Sigmoid colon (tissue), 6 donors: ENCODE measurements at regions not wholly inside any gene's neighbourhood (a gene's known extent, or its start where the extent isn't known, plus 50 kb on each side); places are given as distances from the start of the nearest gene placed in this dataset.
A peak's percentile ranks its signal among the peaks of the same experiment; 100 is the strongest.

ENCODE experiments used
- DNase-seq: peaks from one replicate; pipeline ENCODE4 v3.0.0-alpha.2; 2019
- H3K27ac ChIP-seq, 4 donors: fragments of 200-600 bp; sonication (generic); one replicate each; pipeline ENCODE4 v1.5.1; 2016 to 2019; ENCODE audit warnings: mild to moderate bottlenecking in 1 of 4
- H3K27me3 ChIP-seq, 3 donors: fragments of 200-600 bp; sonication (generic); one replicate each; pipeline ENCODE4 v1.5.1; 2019; ENCODE audit warnings: mild to moderate bottlenecking in 1 of 3
- H3K36me3 ChIP-seq, 4 donors: fragments of 200-600 bp; sonication (generic); one replicate each; pipeline ENCODE4 v1.5.1; 2016 to 2019
- H3K4me1 ChIP-seq, 4 donors: fragments of 200-600 bp; sonication (generic); one replicate each; pipeline ENCODE4 v1.5.1; 2017 to 2019
- H3K4me3 ChIP-seq, 4 donors: fragments of 200-600 bp; sonication (generic); one replicate each; pipeline ENCODE4 v1.5.1; 2017 to 2019; ENCODE audit warnings: mild to moderate bottlenecking in 2 of 4, moderate library complexity in 1 of 4
- H3K9me3 ChIP-seq, 4 donors: fragments of 200-600 bp in 3 of 4; sonication (generic) in 3 of 4; one replicate each; pipeline versions ENCODE4 v1.5.1 to v1.6.1; 2013 to 2019
- EP300 ChIP-seq, 4 donors: sonication (generic); formaldehyde crosslinking; IDR thresholded peaks; one replicate each; pipeline ENCODE4 v1.6.1; 2017; ENCODE audit warnings: antibody characterized with exemption in 4 of 4
- POLR2A ChIP-seq, 2 donors: fragments of 450-650 bp; IDR thresholded peaks; one replicate each; pipeline ENCODE4 v1.6.1; 2016; ENCODE audit warnings: antibody characterized with exemption in 2 of 2, mild to moderate bottlenecking in 2 of 2, moderate library complexity in 2 of 2
- POLR2AphosphoS5 ChIP-seq, 4 donors: sonication (generic); formaldehyde crosslinking; IDR thresholded peaks; one replicate each; pipeline ENCODE4 v1.6.1; 2017; ENCODE audit warnings: antibody characterized with exemption in 4 of 4
- WGBS, 2 donors: extraction: QIAGEN DNeasy Blood & Tissue Kit; methylation state at CpG; one replicate each; pipeline ENCODE4 v1.1.7; 2013; 5-methylcytosine and 5-hydroxymethylcytosine counted together
- intact Hi-C: fragments of 100-400 bp; cut with DNase I; formaldehyde crosslinking; loops from one replicate; pipeline ENCODE4 v1.15.1; 2023
- TF ChIP-seq, protein P1 (sequence below), 4 experiments: fragments of 450-650 bp in 3 of 4; fragments of 200-600 bp in 1 of 4; IDR thresholded peaks; one replicate each; pipeline ENCODE4 v1.5.1; 2016 to 2019; ENCODE audit warnings: antibody characterized with exemption in 4 of 4, mild to moderate bottlenecking in 3 of 4, moderate library complexity in 2 of 4
- donor health status: healthy with polysubstance abuse.
- donor health status: healthy.

DNA sequence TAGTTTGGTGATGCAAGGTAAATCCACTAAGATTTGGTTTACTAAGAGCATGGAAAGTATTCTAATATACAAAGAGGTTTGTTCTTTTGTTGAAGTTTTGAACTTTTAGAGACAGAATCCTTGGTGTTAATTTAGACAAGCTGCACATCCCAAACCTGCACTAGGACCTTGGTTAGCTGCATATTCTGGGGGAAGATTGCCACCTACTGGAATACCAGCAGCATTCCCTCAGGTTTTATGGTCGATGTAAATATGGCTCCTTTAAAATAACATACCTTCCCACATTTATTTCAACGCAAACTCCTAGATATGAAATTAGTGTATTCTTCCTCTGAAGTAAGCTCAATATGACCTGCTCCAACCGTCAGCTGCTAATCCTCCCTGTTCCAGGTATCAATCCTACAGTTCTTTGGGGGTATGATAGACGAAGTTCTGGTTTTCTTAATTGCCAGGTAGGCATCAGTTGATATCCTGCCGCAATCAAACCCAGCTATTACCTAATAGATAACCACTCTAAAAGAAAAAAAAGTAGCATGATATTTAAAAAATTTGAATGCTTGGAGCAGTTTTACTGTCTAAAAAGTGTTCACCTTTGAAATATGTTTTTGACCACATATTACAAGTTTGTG lies 624.1 kb downstream of the ISL1 start:
- Histone ChIP-seq H3K36me3 (no peaks in the 10 kb centered on the region), H3K9me3 (no peaks in the 10 kb centered on the region), H3K27ac (no peak overlapping the region), H3K4me3 (no peak overlapping the region), H3K27me3 (no peaks in the 10 kb centered on the region), H3K4me1 (no peaks in the 10 kb centered on the region)
- DNase-seq = no peak
- TF ChIP-seq, protein P1, sequence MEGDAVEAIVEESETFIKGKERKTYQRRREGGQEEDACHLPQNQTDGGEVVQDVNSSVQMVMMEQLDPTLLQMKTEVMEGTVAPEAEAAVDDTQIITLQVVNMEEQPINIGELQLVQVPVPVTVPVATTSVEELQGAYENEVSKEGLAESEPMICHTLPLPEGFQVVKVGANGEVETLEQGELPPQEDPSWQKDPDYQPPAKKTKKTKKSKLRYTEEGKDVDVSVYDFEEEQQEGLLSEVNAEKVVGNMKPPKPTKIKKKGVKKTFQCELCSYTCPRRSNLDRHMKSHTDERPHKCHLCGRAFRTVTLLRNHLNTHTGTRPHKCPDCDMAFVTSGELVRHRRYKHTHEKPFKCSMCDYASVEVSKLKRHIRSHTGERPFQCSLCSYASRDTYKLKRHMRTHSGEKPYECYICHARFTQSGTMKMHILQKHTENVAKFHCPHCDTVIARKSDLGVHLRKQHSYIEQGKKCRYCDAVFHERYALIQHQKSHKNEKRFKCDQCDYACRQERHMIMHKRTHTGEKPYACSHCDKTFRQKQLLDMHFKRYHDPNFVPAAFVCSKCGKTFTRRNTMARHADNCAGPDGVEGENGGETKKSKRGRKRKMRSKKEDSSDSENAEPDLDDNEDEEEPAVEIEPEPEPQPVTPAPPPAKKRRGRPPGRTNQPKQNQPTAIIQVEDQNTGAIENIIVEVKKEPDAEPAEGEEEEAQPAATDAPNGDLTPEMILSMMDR (IDR thresholded peaks at IDR 0.05) = peak in 3 of 4 experiments; percentile 27 to 48 (median 36)
- TF ChIP-seq POLR2AphosphoS5 (IDR thresholded peaks at IDR 0.05) = no peak
- intact Hi-C loops = loop anchor here (5.0 kb wide), 1 partner anchor 1045 kb away; no protein-coding TSS in a partner anchor
- 18 to 30% methylated on average over 5 of the region's 5 CpGs for WGBS, 2 donors

DNA sequence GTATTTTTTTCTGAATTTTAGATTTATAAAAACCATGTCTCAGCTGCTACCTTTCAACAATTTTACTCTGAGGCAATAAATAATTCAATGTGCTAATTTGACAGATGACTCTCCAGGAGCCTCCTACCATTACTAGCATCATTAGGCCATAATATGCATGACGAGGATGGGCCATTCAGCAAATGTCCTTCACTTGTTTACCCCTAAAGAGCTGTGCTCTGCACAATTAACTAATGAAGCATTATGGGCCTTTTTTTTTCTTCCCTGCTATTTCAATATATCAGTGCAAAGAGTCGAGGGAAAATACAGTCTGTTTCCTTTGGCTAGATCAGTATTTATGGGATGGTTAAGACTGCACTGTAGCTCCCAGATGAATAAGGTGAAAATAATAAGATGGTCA lies 627.2 kb downstream of the ISL1 start:
- Histone ChIP-seq H3K27ac (no peak overlapping the region), H3K9me3 (no peaks in the 10 kb centered on the region), H3K36me3 (no peaks in the 10 kb centered on the region), H3K4me1 (no peaks in the 10 kb centered on the region), H3K27me3 (no peaks in the 10 kb centered on the region), H3K4me3 (no peak overlapping the region)
- no peak for TF ChIP-seq EP300 (IDR thresholded peaks at IDR 0.05)
- TF ChIP-seq, protein P1 (IDR thresholded peaks at IDR 0.05) = no peak
- no peak for TF ChIP-seq POLR2AphosphoS5 (IDR thresholded peaks at IDR 0.05)
- no peak for TF ChIP-seq POLR2A (IDR thresholded peaks at IDR 0.05)
- DNase-seq = no peak
- intact Hi-C loops = no loop called here
- WGBS, 2 donors = 72 to 84% methylated on average over 2 of the region's 2 CpGs

DNA sequence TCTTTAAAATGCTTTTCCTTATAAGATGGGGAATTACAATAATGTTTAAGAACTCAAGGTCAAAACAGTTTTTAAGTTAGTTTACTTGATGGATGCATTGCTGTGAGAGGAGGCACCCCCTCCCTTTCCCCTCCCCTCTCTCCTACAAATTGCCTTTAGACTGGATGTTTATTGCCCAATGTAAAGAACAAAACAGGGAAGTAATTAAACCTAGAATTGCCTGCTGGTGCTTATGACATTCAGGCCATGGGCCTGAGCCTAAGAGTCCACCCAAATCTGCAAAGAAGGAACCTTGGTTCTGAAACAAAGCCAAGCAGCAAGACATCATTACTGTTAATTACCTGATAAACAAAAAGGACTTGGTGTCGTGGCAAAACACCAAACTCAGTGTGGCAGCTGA lies 630.3 kb downstream of the ISL1 start:
- WGBS, 2 donors = 5 to 39% methylated on average over 1 of the region's 1 CpG
- H3K4me1 ChIP-seq = no peaks in the 10 kb centered on the region

DNA sequence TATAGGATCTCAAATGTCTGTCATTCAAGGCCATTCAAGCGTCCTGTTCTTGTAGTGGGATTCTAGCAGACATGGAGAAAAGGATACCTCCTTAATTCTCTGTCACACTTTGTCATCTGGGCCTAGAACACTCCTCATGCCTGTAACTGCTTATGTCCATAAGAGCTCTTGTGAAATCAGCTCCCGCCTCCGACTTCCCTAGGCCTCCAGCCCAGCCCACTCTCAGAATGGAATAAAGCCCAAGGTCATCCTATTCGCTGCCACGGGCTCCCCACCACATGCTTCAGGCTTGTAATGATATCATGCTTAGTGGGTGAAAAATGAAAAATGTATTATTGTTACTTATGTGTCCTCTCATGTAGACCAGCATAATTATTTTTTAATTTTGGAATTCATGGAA lies 632.5 kb downstream of the ISL1 start:
- Histone ChIP-seq H3K36me3 (no peaks in the 10 kb centered on the region), H3K27ac (no peak overlapping the region), H3K4me1 (no peaks in the 10 kb centered on the region), H3K9me3 (no peaks in the 10 kb centered on the region), H3K4me3 (no peak overlapping the region), H3K27me3 (no peaks in the 10 kb centered on the region)
- 64 to 75% methylated on average over 5 of the region's 5 CpGs for WGBS, 2 donors
- intact Hi-C loops = no loop called here
- no peak for TF ChIP-seq POLR2AphosphoS5 (IDR thresholded peaks at IDR 0.05)
- TF ChIP-seq, protein P1 (IDR thresholded peaks at IDR 0.05) = no peak
- no peak for TF ChIP-seq EP300 (IDR thresholded peaks at IDR 0.05)
- TF ChIP-seq POLR2A (IDR thresholded peaks at IDR 0.05) = no peak
- no peak for DNase-seq

More for the DNA sequence above, 630.3 kb downstream of the ISL1 start:
- Histone ChIP-seq H3K9me3 (no peaks in the 10 kb centered on the region), H3K36me3 (no peaks in the 10 kb centered on the region), H3K27me3 (no peaks in the 10 kb centered on the region), H3K4me3 (no peak overlapping the region), H3K27ac (no peak overlapping the region)
- intact Hi-C loops = no loop called here
- no peak for DNase-seq
- TF ChIP-seq POLR2AphosphoS5 (IDR thresholded peaks at IDR 0.05) = no peak

DNA sequence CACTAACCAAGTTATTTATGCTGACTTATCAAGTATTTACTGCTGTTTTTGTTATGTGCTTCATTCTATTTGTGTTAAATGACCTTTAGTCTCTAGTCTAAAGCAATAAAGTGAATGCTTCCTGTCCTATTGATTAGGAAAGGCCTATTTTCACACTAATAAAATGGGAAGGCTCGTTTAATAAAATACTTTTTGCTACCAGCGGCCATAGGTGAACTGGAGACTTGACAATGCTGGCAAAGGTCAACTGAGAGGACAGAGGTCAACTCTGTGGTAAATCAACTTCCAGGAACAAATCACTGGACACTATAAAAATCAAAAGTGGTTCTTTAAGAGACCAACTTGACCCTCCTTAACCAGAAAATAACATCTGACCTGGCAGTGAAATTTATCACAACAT lies 634.3 kb downstream of the ISL1 start:
- Histone ChIP-seq H3K27me3 (no peaks in the 10 kb centered on the region), H3K36me3 (no peaks in the 10 kb centered on the region), H3K27ac (no peak overlapping the region), H3K9me3 (no peaks in the 10 kb centered on the region), H3K4me3 (no peak overlapping the region), H3K4me1 (no peaks in the 10 kb centered on the region)
- DNase-seq = no peak
- intact Hi-C loops = no loop called here
- TF ChIP-seq EP300 (IDR thresholded peaks at IDR 0.05) (no peak), POLR2A (IDR thresholded peaks at IDR 0.05) (no peak), POLR2AphosphoS5 (IDR thresholded peaks at IDR 0.05) (no peak)
- TF ChIP-seq, protein P1 (IDR thresholded peaks at IDR 0.05) = no peak
- 19 to 39% methylated on average over 2 of the region's 2 CpGs for WGBS, 2 donors
